PC-3 (cell line): ENCODE measurements at regions not wholly inside any gene's neighbourhood (a gene's known extent, or its start where the extent isn't known, plus 50 kb on each side); places are given as distances from the start of the nearest gene placed in this dataset.

Experiments
- CTCF ChIP-seq: fragments of 300-600 bp; sonication (generic); conservative IDR thresholded peaks from 2 replicates; pipeline ENCODE4 v1.5.1; 2017; ENCODE audit warnings: antibody characterized with exemption, low read depth, mild to moderate bottlenecking, low read length
- EZH2 ChIP-seq: fragments of 300-600 bp; sonication (generic); IDR thresholded peaks from one replicate; pipeline ENCODE4 v1.6.1; 2017; ENCODE audit warnings: antibody characterized with exemption, mild to moderate bottlenecking, low read length; ENCODE audit not compliant: unreplicated experiment

DNA sequence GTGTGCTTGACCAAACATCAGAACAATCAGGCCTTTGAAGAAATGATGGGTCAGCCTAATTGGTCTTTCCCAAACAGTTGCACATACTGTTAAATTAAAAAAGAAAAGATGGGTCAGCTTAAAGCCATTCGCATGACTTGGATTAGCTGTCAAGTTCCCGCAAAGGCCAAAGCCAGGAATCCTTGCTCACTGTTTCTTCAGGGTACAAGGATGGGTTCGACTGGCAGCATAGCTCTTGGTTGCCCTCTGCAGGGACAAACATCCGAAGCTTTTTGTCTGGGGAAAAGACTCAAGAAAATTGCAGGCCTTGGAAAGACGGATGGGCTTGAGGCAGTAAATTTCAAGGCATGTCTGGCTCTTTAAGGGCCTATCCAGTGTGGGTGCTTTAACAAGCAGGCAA, 168.0 kb downstream of the HDGFL1 start:
- TF ChIP-seq CTCF, result peak; percentile 71
- TF ChIP-seq EZH2, result no peak
